B cell (primary cell): ENCODE measurements at regions not wholly inside any gene's neighbourhood (a gene's known extent, or its start where the extent isn't known, plus 50 kb on each side); places are given as distances from the start of the nearest gene placed in this dataset.

ENCODE experiments used
- ATAC-seq: fragments of 200-7000 bp; cut with Tn5 transposase; one replicate; pipeline ENCODE4 v1.10.0; 2021; ENCODE audit warnings: low read depth, mild to moderate bottlenecking, moderate number of reproducible peaks, moderate library complexity
- CTCF ChIA-PET: fragments of 350-600 bp; sonication (Branson Sonifier 250); formaldehyde crosslinking; loops from one replicate; lab custom pipeline; 2021; ENCODE audit warnings: antibody characterized with exemption, inconsistent platforms; lab: Charles Lee
- POLR2A ChIA-PET: fragments of 350-600 bp; sonication (Branson Sonifier 250); formaldehyde crosslinking; loops from one replicate; lab custom pipeline; 2021; ENCODE audit warnings: antibody characterized with exemption; lab: Charles Lee
- DNase-seq: peaks from one replicate; pipeline ENCODE4 v3.0.0; 2013
- H2AFZ ChIP-seq: 2 replicates; pipeline ENCODE4 v1.6.1; 2012; ENCODE audit warnings: mild to moderate bottlenecking, low read depth, low read length; ENCODE audit not compliant: insufficient read depth, poor library complexity, severe bottlenecking
- H3K27ac ChIP-seq, 2 donors: 1 replicate in 1 of 2; 2 replicates in 1 of 2; pipeline ENCODE4 v1.5.1; 2012 to 2013; ENCODE audit warnings: low read length in 2 of 2, mild to moderate bottlenecking in 2 of 2, moderate library complexity in 1 of 2
- H3K27me3 ChIP-seq, 4 experiments: fragments of 200-600 bp in 1 of 4; sonication (generic) in 1 of 4; replicated peaks in 1 of 4; 1 replicate in 2 of 4; 2 replicates in 2 of 4; pipeline versions ENCODE4 v1.6.1 to v1.7.0; 2013 to 2016; ENCODE audit warnings: low read length in 3 of 4, mild to moderate bottlenecking in 2 of 4, mixed read lengths in 1 of 4, moderate library complexity in 1 of 4; ENCODE audit not compliant: insufficient read depth in 4 of 4, control insufficient read depth in 3 of 4; ENCODE audit errors: control extremely low read depth in 1 of 4
- H3K36me3 ChIP-seq, 2 experiments: replicated peaks in 1 of 2; 1 replicate in 1 of 2; 2 replicates in 1 of 2; pipeline versions ENCODE4 v1.6.1 to v1.7.1; 2013; ENCODE audit warnings: low read length in 1 of 2; ENCODE audit not compliant: insufficient read depth in 2 of 2, control insufficient read depth in 1 of 2; ENCODE audit errors: control extremely low read depth in 1 of 2, extremely low read depth in 1 of 2
- H3K4me1 ChIP-seq, 2 donors: fragments of 200-600 bp in 1 of 2; sonication (generic) in 1 of 2; 1 replicate in 1 of 2; 2 replicates in 1 of 2; pipeline versions ENCODE4 v1.5.1 to v1.6.1; 2013 to 2017; ENCODE audit warnings: low read length in 2 of 2; ENCODE audit not compliant: control insufficient read depth in 2 of 2, insufficient read depth in 2 of 2
- H3K4me2 ChIP-seq: replicated peaks from 2 replicates; pipeline ENCODE3; 2012; ENCODE audit warnings: mild to moderate bottlenecking, low read depth, low read length; ENCODE audit not compliant: poor library complexity, severe bottlenecking
- H3K4me3 ChIP-seq, 5 experiments: fragments of 200-600 bp in 1 of 5; sonication (generic) in 1 of 5; 1 replicate in 3 of 5; 2 replicates in 2 of 5; pipeline versions ENCODE4 v1.5.1 to v1.7.0; 2011 to 2016; ENCODE audit warnings: low read length in 4 of 5, mild to moderate bottlenecking in 4 of 5, low read depth in 2 of 5, control low read depth in 1 of 5, moderate library complexity in 1 of 5; ENCODE audit not compliant: insufficient read depth in 1 of 5; ENCODE audit errors: control extremely low read depth in 1 of 5, extremely low read depth in 1 of 5
- H3K79me2 ChIP-seq: fragments of 200-600 bp; sonication (generic); one replicate; pipeline ENCODE4 v1.6.0; 2016; ENCODE audit warnings: low read length; ENCODE audit not compliant: control insufficient read depth, insufficient read depth
- H3K9ac ChIP-seq: fragments of 200-600 bp; sonication (generic); 2 replicates; pipeline ENCODE4 v1.6.1; 2017; ENCODE audit warnings: mild to moderate bottlenecking, low read length, moderate library complexity
- H3K9me3 ChIP-seq, 3 donors: one replicate each; pipeline versions ENCODE4 v1.6.1 to v1.7.1; 2013; ENCODE audit warnings: low read length in 2 of 3; ENCODE audit not compliant: control insufficient read depth in 2 of 3, insufficient read depth in 1 of 3; ENCODE audit errors: control extremely low read depth in 1 of 3
- H4K20me1 ChIP-seq: 2 replicates; pipeline ENCODE4 v1.6.0; 2012; ENCODE audit warnings: mild to moderate bottlenecking, low read length; ENCODE audit not compliant: insufficient read depth, control insufficient read depth, poor library complexity, severe bottlenecking
- H3K27ac Mint-ChIP-seq: one replicate; pipeline ENCODE4 v1.8.0; 2021; ENCODE audit warnings: mixed read lengths
- H3K27me3 Mint-ChIP-seq: one replicate; pipeline ENCODE4 v1.8.0; 2021; ENCODE audit warnings: mixed read lengths
- H3K4me1 Mint-ChIP-seq: one replicate; pipeline ENCODE4 v1.8.0; 2021; ENCODE audit warnings: mixed read lengths
- H3K4me3 Mint-ChIP-seq: one replicate; pipeline ENCODE4 v1.8.0; 2021; ENCODE audit warnings: mixed read lengths
- H3K9me3 Mint-ChIP-seq: one replicate; pipeline ENCODE4 v1.8.0; 2022; ENCODE audit warnings: mixed read lengths; ENCODE audit not compliant: insufficient read depth
- CTCF ChIP-seq: fragments of 200-600 bp; IDR thresholded peaks from one replicate; pipeline ENCODE4 v1.8.0; 2022; ENCODE audit warnings: antibody characterized with exemption, mild to moderate bottlenecking
- EZH2 ChIP-seq: IDR thresholded peaks from 2 replicates; pipeline ENCODE4 v1.6.1; 2012; ENCODE audit warnings: borderline replicate concordance, low read depth, mild to moderate bottlenecking, moderate library complexity, low read length; ENCODE audit not compliant: insufficient read depth, poor library complexity, severe bottlenecking
- WGBS: methylation state at CpG from one replicate; pipeline ENCODE4 v1.1.5; 2013; ENCODE audit warnings: missing lambda C conversion rate; ENCODE audit not compliant: insufficient coverage; 5-methylcytosine and 5-hydroxymethylcytosine counted together
- intact Hi-C: fragments of 100-400 bp; cut with micrococcal nuclease; formaldehyde crosslinking; loops from one replicate; pipeline ENCODE4 v1.10.0; 2022

GRCh38 chr11:114891911-114892310, 213.6 kb downstream of the NXPE2 start:
- ATAC-seq (no peak), DNase-seq (no peak)
- Histone ChIP-seq H3K9ac (no peak overlapping the region), H3K4me1 (no peaks in the 10 kb centered on the region), H3K9me3 (peaks cover 0 to 8% (median 0%) of the 10 kb centered on the region in 3 donors), H2AFZ (no peak overlapping the region), H3K4me3 (no peak overlapping the region), H4K20me1 (no peaks in the 10 kb centered on the region), H3K27me3 (no peaks in the 10 kb centered on the region), H3K27ac (no peak overlapping the region), H3K79me2 (no peaks in the 10 kb centered on the region), H3K36me3 (no peaks in the 10 kb centered on the region), H3K4me2 (no peak overlapping the region)
- no peak for TF ChIP-seq EZH2
- POLR2A ChIA-PET = no interaction called here
- intact Hi-C loops = no loop called here
- no peaks in the 10 kb centered on the region for H3K27me3 Mint-ChIP-seq
- no peak overlapping the region for H3K4me3 Mint-ChIP-seq
- WGBS = no CpG with 5 or more reads among the region's 1 CpG
- H3K4me1 Mint-ChIP-seq = no peaks in the 10 kb centered on the region
- H3K27ac Mint-ChIP-seq = no peak overlapping the region
- CTCF ChIA-PET = no interaction called here
- H3K9me3 Mint-ChIP-seq = no peaks in the 10 kb centered on the region

- Histone ChIP-seq H3K4me3 (no peak overlapping the region), H3K79me2 (no peaks in the 10 kb centered on the region), H2AFZ (no peak overlapping the region), H4K20me1 (no peaks in the 10 kb centered on the region), H3K4me2 (no peak overlapping the region), H3K9ac (no peak overlapping the region), H3K9me3 (peaks cover 0 to 8% (median 0%) of the 10 kb centered on the region in 3 donors), H3K27me3 (no peaks in the 10 kb centered on the region), H3K4me1 (no peaks in the 10 kb centered on the region), H3K36me3 (no peaks in the 10 kb centered on the region), H3K27ac (no peak overlapping the region)
- H3K4me1 Mint-ChIP-seq = no peaks in the 10 kb centered on the region
- no peak overlapping the region for H3K4me3 Mint-ChIP-seq
- CTCF ChIA-PET = no interaction called here
- H3K27ac Mint-ChIP-seq = no peak overlapping the region
- no peaks in the 10 kb centered on the region for H3K9me3 Mint-ChIP-seq
- intact Hi-C loops = no loop called here
- 81% methylated on average over 1 of the region's 3 CpGs for whole genome bisulfite sequencing
- TF ChIP-seq CTCF (peak; percentile 40), EZH2 (no peak)
- DNase-seq (no peak), ATAC-seq (no peak)
- POLR2A ChIA-PET = no interaction called here
- H3K27me3 Mint-ChIP-seq = no peaks in the 10 kb centered on the region
Measured at GRCh38 chr11:114892381-114893197, 214.3 kb downstream of the NXPE2 start.
